ENCODE measurements at regions not wholly inside any gene's neighbourhood (a gene's known extent, or its start where the extent isn't known, plus 50 kb on each side); places are given as distances from the start of the nearest gene placed in this dataset.
"Not testable (repeated sequence)": the region's sequence is repeated elsewhere in the genome, so short reads cannot be mapped to it uniquely, and the experiment has no call there.

DNA sequence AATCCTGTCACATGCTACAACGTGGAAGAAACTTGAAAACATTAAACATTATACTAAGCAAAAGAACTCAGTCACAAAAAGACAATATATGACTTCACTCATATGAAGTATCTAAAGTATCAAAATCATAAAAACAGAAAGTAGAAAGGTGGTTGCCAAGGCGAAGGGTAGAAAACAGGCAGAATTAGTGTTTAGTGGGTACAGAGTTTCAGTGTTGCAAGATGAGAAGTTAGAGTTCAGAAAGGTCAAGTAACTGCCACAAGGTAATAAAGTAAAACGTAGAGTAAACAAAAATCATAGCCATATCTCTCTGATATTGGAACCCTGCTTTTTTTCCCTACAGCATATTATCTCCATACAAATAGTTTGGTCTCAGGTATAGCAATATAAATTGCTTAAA is 223.8 kb upstream of the FSCB start:
- H3K36me3 ChIP-seq (ENCODE audit: insufficient read depth, low read length, poor library complexity, severe bottlenecking) = no peaks in the 10 kb centered on the region
- no peaks in the 10 kb centered on the region for H3K4me1 ChIP-seq (ENCODE audit: insufficient read depth, low read length, poor library complexity, severe bottlenecking)
- H3K27me3 ChIP-seq (replicated peaks; ENCODE audit: insufficient read depth, low read depth, low read length, poor library complexity) = no peaks in the 10 kb centered on the region
- no peak overlapping the region for H3K4me3 ChIP-seq (ENCODE audit: low read depth, low read length, poor library complexity, severe bottlenecking)
- no peaks in the 10 kb centered on the region for H3K9me3 ChIP-seq (ENCODE audit: low read depth, low read length, poor library complexity, severe bottlenecking)
- POLR2A ChIA-PET (ENCODE audit: low non-redundant PET) = no interaction called here
- no peak overlapping the region for H3K27ac ChIP-seq (ENCODE audit: low read depth, low read length, poor library complexity, severe bottlenecking)
- TF ChIP-seq EZH2 (IDR thresholded peaks at IDR 0.05; ENCODE audit: borderline replicate concordance, low read depth, low read length, poor library complexity, severe bottlenecking) = no peak
- TF ChIP-seq, protein P1, sequence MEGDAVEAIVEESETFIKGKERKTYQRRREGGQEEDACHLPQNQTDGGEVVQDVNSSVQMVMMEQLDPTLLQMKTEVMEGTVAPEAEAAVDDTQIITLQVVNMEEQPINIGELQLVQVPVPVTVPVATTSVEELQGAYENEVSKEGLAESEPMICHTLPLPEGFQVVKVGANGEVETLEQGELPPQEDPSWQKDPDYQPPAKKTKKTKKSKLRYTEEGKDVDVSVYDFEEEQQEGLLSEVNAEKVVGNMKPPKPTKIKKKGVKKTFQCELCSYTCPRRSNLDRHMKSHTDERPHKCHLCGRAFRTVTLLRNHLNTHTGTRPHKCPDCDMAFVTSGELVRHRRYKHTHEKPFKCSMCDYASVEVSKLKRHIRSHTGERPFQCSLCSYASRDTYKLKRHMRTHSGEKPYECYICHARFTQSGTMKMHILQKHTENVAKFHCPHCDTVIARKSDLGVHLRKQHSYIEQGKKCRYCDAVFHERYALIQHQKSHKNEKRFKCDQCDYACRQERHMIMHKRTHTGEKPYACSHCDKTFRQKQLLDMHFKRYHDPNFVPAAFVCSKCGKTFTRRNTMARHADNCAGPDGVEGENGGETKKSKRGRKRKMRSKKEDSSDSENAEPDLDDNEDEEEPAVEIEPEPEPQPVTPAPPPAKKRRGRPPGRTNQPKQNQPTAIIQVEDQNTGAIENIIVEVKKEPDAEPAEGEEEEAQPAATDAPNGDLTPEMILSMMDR (conservative IDR thresholded peaks at IDR 0.05; ENCODE audit: low read depth, low read length) = no peak
- no peak for DNase-seq (ENCODE audit: low spot score)
- intact Hi-C loops (cut with micrococcal nuclease; ENCODE audit: unreplicated experiment) = no loop called here
- no TSS peak for BruUV-seq (replicated peaks)
- CTCF ChIA-PET = no interaction called here

DNA sequence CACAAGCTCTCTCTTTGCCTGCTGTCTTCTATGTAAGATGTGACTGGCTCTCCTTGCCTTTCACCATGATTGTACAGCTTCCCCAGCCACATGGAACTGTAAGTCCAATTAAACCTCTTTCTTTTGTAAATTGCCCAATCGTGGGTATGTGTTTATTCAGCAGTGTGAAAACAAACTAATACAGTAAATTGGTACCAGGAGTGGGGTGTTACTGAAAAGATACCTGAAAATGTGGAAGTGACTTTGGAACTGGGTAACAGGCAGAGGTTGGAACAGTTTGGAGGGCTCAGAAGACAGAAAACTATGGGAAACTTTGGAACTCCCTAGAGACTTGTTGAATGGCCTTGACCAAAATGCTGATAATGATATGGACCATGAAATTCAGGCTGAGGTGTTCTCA is 214.3 kb upstream of the FSCB start:
- H3K4me3 ChIP-seq (ENCODE audit: low read depth, low read length, poor library complexity, severe bottlenecking); H3K27me3 ChIP-seq (replicated peaks; ENCODE audit: insufficient read depth, low read depth, low read length, poor library complexity); intact Hi-C loops (cut with micrococcal nuclease; ENCODE audit: unreplicated experiment); POLR2A ChIA-PET (ENCODE audit: low non-redundant PET); CTCF ChIA-PET; H3K27ac ChIP-seq (ENCODE audit: low read depth, low read length, poor library complexity, severe bottlenecking); BruUV-seq (replicated peaks); DNase-seq (ENCODE audit: low spot score); H3K4me1 ChIP-seq (ENCODE audit: insufficient read depth, low read length, poor library complexity, severe bottlenecking); H3K36me3 ChIP-seq (ENCODE audit: insufficient read depth, low read length, poor library complexity, severe bottlenecking): not testable (repeated sequence)
- H3K9me3 ChIP-seq (ENCODE audit: low read depth, low read length, poor library complexity, severe bottlenecking) = peaks cover 15% of the 10 kb centered on the region

DNA sequence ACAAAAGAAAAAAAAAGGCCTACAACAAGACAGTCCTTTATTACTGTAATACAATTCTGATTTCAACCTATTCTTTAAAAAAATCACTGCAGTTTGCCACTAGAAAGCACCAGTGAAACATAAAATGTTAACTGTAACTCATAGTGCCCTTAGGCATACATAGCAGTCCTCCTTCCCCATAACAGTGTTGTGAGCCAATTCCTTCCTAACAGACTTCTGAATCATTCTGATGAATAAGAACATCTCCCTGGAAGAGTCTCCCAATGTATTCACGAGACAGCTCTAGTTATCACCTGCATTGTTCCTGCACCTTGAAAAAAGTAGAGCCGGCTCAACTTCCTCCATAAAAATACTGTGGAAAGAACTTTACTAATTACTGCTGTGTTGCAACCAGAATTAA is 213.6 kb upstream of the FSCB start:
- no peaks in the 10 kb centered on the region for H3K36me3 ChIP-seq (ENCODE audit: insufficient read depth, low read length, poor library complexity, severe bottlenecking)
- BruUV-seq (replicated peaks) = no TSS peak
- no peak overlapping the region for H3K4me3 ChIP-seq (ENCODE audit: low read depth, low read length, poor library complexity, severe bottlenecking)
- POLR2A ChIA-PET (ENCODE audit: low non-redundant PET) = no interaction called here
- peaks cover 15% of the 10 kb centered on the region for H3K9me3 ChIP-seq (ENCODE audit: low read depth, low read length, poor library complexity, severe bottlenecking)
- intact Hi-C loops (cut with micrococcal nuclease; ENCODE audit: unreplicated experiment) = no loop called here
- DNase-seq (ENCODE audit: low spot score) = no peak
- no peak overlapping the region for H3K27ac ChIP-seq (ENCODE audit: low read depth, low read length, poor library complexity, severe bottlenecking)
- no peaks in the 10 kb centered on the region for H3K27me3 ChIP-seq (replicated peaks; ENCODE audit: insufficient read depth, low read depth, low read length, poor library complexity)
- H3K4me1 ChIP-seq (ENCODE audit: insufficient read depth, low read length, poor library complexity, severe bottlenecking) = no peaks in the 10 kb centered on the region
- CTCF ChIA-PET = no interaction called here
- no peak for TF ChIP-seq EZH2 (IDR thresholded peaks at IDR 0.05; ENCODE audit: borderline replicate concordance, low read depth, low read length, poor library complexity, severe bottlenecking)
- TF ChIP-seq, protein P1 (conservative IDR thresholded peaks at IDR 0.05; ENCODE audit: low read depth, low read length) = no peak

DNA sequence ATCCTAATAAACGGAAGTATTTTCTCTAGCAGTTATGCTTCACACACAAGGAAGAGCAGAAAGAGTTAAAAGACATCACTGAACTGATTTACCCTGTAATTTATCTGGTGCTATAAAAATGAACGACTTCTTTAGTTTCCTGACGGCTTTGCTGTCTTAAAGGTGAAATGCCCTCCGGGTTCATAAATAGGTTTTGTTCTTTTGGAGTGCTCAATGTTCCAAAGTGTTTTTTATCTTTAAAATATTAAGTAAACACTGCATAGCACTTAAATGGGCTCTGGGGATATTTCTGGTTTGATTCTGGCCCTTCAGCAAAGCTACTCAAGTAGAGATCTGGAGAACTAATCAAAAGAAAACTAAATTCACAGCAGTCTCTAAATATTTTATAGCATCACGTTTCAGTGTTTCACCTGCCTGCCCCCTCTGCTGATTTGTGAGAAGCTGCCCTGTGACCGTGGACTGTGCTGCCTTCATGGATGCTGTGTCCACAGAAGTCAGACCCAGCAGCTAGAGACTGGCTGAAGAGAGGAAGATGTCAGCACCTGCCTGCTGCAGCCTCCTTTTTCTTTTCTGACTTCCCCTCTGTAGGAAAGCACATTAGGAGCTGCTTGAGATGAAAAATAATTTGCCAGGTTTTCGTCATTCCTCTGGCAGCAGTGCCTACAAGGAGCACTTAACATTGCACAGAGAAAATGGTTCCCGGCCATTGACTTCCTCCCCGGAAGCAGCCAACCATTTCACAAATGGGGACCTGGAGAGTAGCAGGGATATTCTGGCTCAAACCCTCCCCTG is 205.1 kb upstream of the FSCB start:
- Histone ChIP-seq H3K27me3 (replicated peaks; ENCODE audit: insufficient read depth, low read depth, low read length, poor library complexity) (no peaks in the 10 kb centered on the region), H3K36me3 (ENCODE audit: insufficient read depth, low read length, poor library complexity, severe bottlenecking) (no peaks in the 10 kb centered on the region), H3K4me3 (ENCODE audit: low read depth, low read length, poor library complexity, severe bottlenecking) (no peak overlapping the region), H3K9me3 (ENCODE audit: low read depth, low read length, poor library complexity, severe bottlenecking) (no peaks in the 10 kb centered on the region), H3K27ac (ENCODE audit: low read depth, low read length, poor library complexity, severe bottlenecking) (no peak overlapping the region), H3K4me1 (ENCODE audit: insufficient read depth, low read length, poor library complexity, severe bottlenecking) (no peaks in the 10 kb centered on the region)
- no TSS peak for BruUV-seq (replicated peaks)
- POLR2A ChIA-PET (ENCODE audit: low non-redundant PET) = no interaction called here
- CTCF ChIA-PET = no interaction called here
- intact Hi-C loops (cut with micrococcal nuclease; ENCODE audit: unreplicated experiment) = no loop called here
- TF ChIP-seq EZH2 (IDR thresholded peaks at IDR 0.05; ENCODE audit: borderline replicate concordance, low read depth, low read length, poor library complexity, severe bottlenecking) = no peak
- TF ChIP-seq, protein P1 (conservative IDR thresholded peaks at IDR 0.05; ENCODE audit: low read depth, low read length) = no peak
- DNase-seq (ENCODE audit: low spot score) = no peak
